K562 (cell line): ENCODE measurements at regions not wholly inside any gene's neighbourhood (a gene's known extent, or its start where the extent isn't known, plus 50 kb on each side); places are given as distances from the start of the nearest gene placed in this dataset.

Experiments
- ATAC-seq: fragments of 200-7000 bp; cut with Tn5 transposase; 3 replicates; pipeline ENCODE4 v1.9.1; 2020; ENCODE audit warnings: moderate library complexity
- BruUV-seq: library from RNA; stranded (reverse); fragments of 400-500 nt; replicated peaks from 2 replicates; lab custom pipeline; 2021; lab: Mats Ljungman, UMichigan
- CTCF ChIA-PET: fragments of 300-600 bp; formaldehyde crosslinking; extraction: SDS; loops from one replicate; lab custom pipeline; 2021; ENCODE audit warnings: low intra/inter-chr PET ratio; lab: Yijun Ruan, JAX
- POLR2A ChIA-PET: fragments of 300-600, 350-650 bp; sonication (Branson Sonifier 250); formaldehyde crosslinking; extraction: SDS; loops from one replicate; lab custom pipeline; 2021; ENCODE audit warnings: antibody characterized with exemption, inconsistent platforms; lab: Yijun Ruan, JAX
- DNase-seq, 4 experiments: peaks; one replicate each; pipeline versions ENCODE4 v3.0.0 to v3.0.0-alpha.2; 2011 to 2018; ENCODE audit warnings: low spot score in 3 of 4, mixed read lengths in 3 of 4; ENCODE audit errors: extremely low read depth in 1 of 4
- FAIRE-seq: peaks from 2 replicates; lab custom pipeline; 2011; peaks lifted over from hg19 to GRCh38; lab: Jason Lieb, UNC
- H2AFZ ChIP-seq: 2 replicates; pipeline ENCODE4 v1.6.0; 2011; ENCODE audit warnings: low read depth, low read length, control low read depth, inconsistent platforms
- H3K27ac ChIP-seq: fragments of 200-600 bp; 3 replicates; pipeline ENCODE4 v1.8.0; 2011; ENCODE audit warnings: low read depth, mild to moderate bottlenecking, control low read depth, inconsistent platforms, low read length, moderate library complexity, mixed read lengths; ENCODE audit errors: extremely low read depth
- H3K27me3 ChIP-seq, 2 experiments: fragments of 300-600 bp in 1 of 2; 2 replicates in 1 of 2; 3 replicates in 1 of 2; pipeline versions ENCODE4 v1.6.0 to v1.8.0; 2011; ENCODE audit warnings: inconsistent platforms in 2 of 2, low read length in 2 of 2, mild to moderate bottlenecking in 1 of 2, mixed read lengths in 1 of 2, moderate library complexity in 1 of 2; ENCODE audit not compliant: control insufficient read depth in 2 of 2, insufficient read depth in 2 of 2
- H3K36me3 ChIP-seq: fragments of 300-600 bp; 3 replicates; pipeline ENCODE4 v1.8.0; 2011; ENCODE audit warnings: mild to moderate bottlenecking, low read length, inconsistent platforms; ENCODE audit not compliant: control insufficient read depth, insufficient read depth
- H3K4me1 ChIP-seq, 2 experiments: fragments of 200-600 bp in 1 of 2; replicated peaks in 1 of 2; 2 replicates in 1 of 2; 3 replicates in 1 of 2; pipeline versions ENCODE4 v1.5.1 to v1.8.0; 2011; ENCODE audit warnings: inconsistent platforms in 2 of 2, low read length in 2 of 2, mild to moderate bottlenecking in 1 of 2, mixed read lengths in 1 of 2, moderate library complexity in 1 of 2; ENCODE audit not compliant: control insufficient read depth in 2 of 2, insufficient read depth in 2 of 2
- H3K4me2 ChIP-seq: 2 replicates; pipeline ENCODE4 v1.6.1; 2011; ENCODE audit warnings: low read length, control low read depth, inconsistent platforms, mixed read lengths; ENCODE audit not compliant: insufficient read depth
- H3K4me3 ChIP-seq: fragments of 200-600 bp; sonication (generic), shearing (Covaris generic); 2 replicates; pipeline ENCODE4 v1.5.1; 2016; ENCODE audit warnings: control low read depth, inconsistent platforms
- H3K79me2 ChIP-seq: fragments of 200-600 bp; 3 replicates; pipeline ENCODE4 v1.8.0; 2011; ENCODE audit warnings: low read length, inconsistent platforms; ENCODE audit not compliant: control insufficient read depth, insufficient read depth
- H3K9ac ChIP-seq, 2 experiments: 2 replicates each; pipeline versions ENCODE4 v1.6.0 to v1.6.1; 2011; ENCODE audit warnings: low read depth in 2 of 2, low read length in 2 of 2, control low read depth in 1 of 2, inconsistent platforms in 1 of 2, mild to moderate bottlenecking in 1 of 2, mixed read lengths in 1 of 2; ENCODE audit not compliant: insufficient read depth in 1 of 2
- H3K9me1 ChIP-seq: one replicate; pipeline ENCODE4 v1.6.0; 2011; ENCODE audit warnings: inconsistent platforms, mild to moderate bottlenecking, low read length, moderate library complexity; ENCODE audit not compliant: control insufficient read depth, insufficient read depth
- H3K9me3 ChIP-seq: replicated peaks from 2 replicates; pipeline ENCODE4 v1.5.1; 2011; ENCODE audit warnings: low read depth, low read length, inconsistent platforms; ENCODE audit not compliant: control insufficient read depth, insufficient read depth
- H4K20me1 ChIP-seq: replicated peaks from 2 replicates; pipeline ENCODE4 v1.6.1; 2011; ENCODE audit warnings: low read length, inconsistent platforms, mixed read lengths; ENCODE audit not compliant: control insufficient read depth, insufficient read depth
- CEBPB ChIP-seq: fragments of 450-650 bp; IDR thresholded peaks from 2 replicates; pipeline ENCODE4 v1.6.1; 2016; ENCODE audit warnings: missing genetic modification characterization, missing compliant biosample characterization
- ETV5 ChIP-seq: sonication (generic); formaldehyde crosslinking; IDR thresholded peaks from 2 replicates; pipeline ENCODE4 v1.4.0; 2020; ENCODE audit warnings: low read depth, mild to moderate bottlenecking, missing genetic modification reagents
- FOSL1 ChIP-seq: fragments of 200-800 bp; sonication (Bioruptor generic); conservative IDR thresholded peaks from 2 replicates; pipeline ENCODE4 v1.6.1; 2016; ENCODE audit warnings: missing genetic modification characterization, missing compliant biosample characterization
- GABPB1 ChIP-seq: sonication (generic); formaldehyde crosslinking; IDR thresholded peaks from 2 replicates; pipeline ENCODE4 v1.8.0; 2022; ENCODE audit warnings: mild to moderate bottlenecking, missing genetic modification reagents
- GMEB1 ChIP-seq: fragments of 250-450 bp; sonication (Bioruptor Pico); IDR thresholded peaks from 2 replicates; pipeline ENCODE4 v1.4.0; 2020; ENCODE audit warnings: mild to moderate bottlenecking
- NFYB ChIP-seq: IDR thresholded peaks from 2 replicates; pipeline ENCODE4 v1.6.1; 2011; ENCODE audit warnings: mild to moderate bottlenecking, moderate library complexity; ENCODE audit not compliant: insufficient read length; ENCODE audit errors: extremely low read depth
- TSHZ1 ChIP-seq: fragments of 250-450 bp; sonication (Bioruptor Pico); IDR thresholded peaks from 2 replicates; pipeline ENCODE4 v1.4.0; 2020; ENCODE audit warnings: mild to moderate bottlenecking, moderate library complexity
- ZNF561 ChIP-seq: fragments of 450-650 bp; formaldehyde crosslinking; conservative IDR thresholded peaks from 2 replicates; pipeline ENCODE4 v1.4.0; 2020; ENCODE audit warnings: mild to moderate bottlenecking, moderate library complexity
- WGBS: fragments of 100-300 bp; shearing (Covaris generic); methylation state at CpG from one replicate; pipeline ENCODE4 v1.1.6; 2016; ENCODE audit warnings: low coverage, mixed read lengths; ENCODE audit not compliant: insufficient coverage; ENCODE audit errors: missing lambda C conversion rate; 5-methylcytosine and 5-hydroxymethylcytosine counted together
- in situ Hi-C: fragments of 300-500 bp; cut with MboI; formaldehyde crosslinking; loops from 4 replicates; pipeline ENCODE4 v1.15.0; 2018; ENCODE audit warnings: inconsistent platforms, mixed read lengths
- intact Hi-C: fragments of 100-400 bp; cut with micrococcal nuclease; formaldehyde crosslinking; loops from 2 replicates; pipeline ENCODE4 v1.14.2; 2022

GRCh38 chr4:122012735-122013134 lies 60.9 kb upstream of the TRPC3 start:
- 0% methylated on average over 2 of the region's 2 CpGs for WGBS
- H3K9me3 ChIP-seq = no peaks in the 10 kb centered on the region
- no TSS peak for BruUV-seq
- H3K4me3 ChIP-seq = no peak overlapping the region
- no peak overlapping the region for H3K27ac ChIP-seq
- no peaks in the 10 kb centered on the region for H3K36me3 ChIP-seq
- ChIA-PET POLR2A (interaction anchor here (0.6 kb wide), 1 partner anchor 49 kb away, joined by 3 read pairs; no protein-coding TSS in a partner anchor), CTCF (no interaction called here)
- no peaks in the 10 kb centered on the region; a peak in 1 of 5 replicates for H3K4me1 ChIP-seq
- no peaks in the 10 kb centered on the region for H3K79me2 ChIP-seq
- in situ Hi-C loops = no loop called here
- no peak overlapping the region for H3K9ac ChIP-seq
- 0 out of 5 replicates have a peak, but pooled peaks cover 0 to 4% of the 10 kb centered on the region in 2 experiments for H3K27me3 ChIP-seq
- ATAC-seq (no peak), FAIRE-seq (peak; percentile 15), DNase-seq (no peak)
- H3K9me1 ChIP-seq = no peaks in the 10 kb centered on the region
- H2AFZ ChIP-seq = no peak overlapping the region
- no peak overlapping the region for H3K4me2 ChIP-seq
- TF ChIP-seq GABPB1 (CRISPR knock-in tag) (no peak), NFYB (no peak), GMEB1 (CRISPR knock-in tag) (no peak), FOSL1 (tag) (no peak), ZNF561 (no peak), CEBPB (tag) (peak; percentile 32; the same call in 1 of the 2 replicates), TSHZ1 (CRISPR knock-in tag) (no peak), ETV5 (CRISPR knock-in tag) (no peak)
- no peaks in the 10 kb centered on the region for H4K20me1 ChIP-seq
- intact Hi-C loops = no loop called here
